Erythroblast (primary cell): ENCODE measurements at regions not wholly inside any gene's neighbourhood (a gene's known extent, or its start where the extent isn't known, plus 50 kb on each side); places are given as distances from the start of the nearest gene placed in this dataset.

ENCODE experiments used
- GATA1 ChIP-seq: IDR thresholded peaks from 2 replicates; pipeline ENCODE4 v1.6.1; 2011; ENCODE audit warnings: low read depth, mild to moderate bottlenecking, control low read depth, low read length, moderate library complexity
- POLR2A ChIP-seq: IDR thresholded peaks from 2 replicates; pipeline ENCODE4 v1.6.1; 2011; ENCODE audit warnings: mild to moderate bottlenecking, low read length

GRCh38 chr16:6517020-6517720, 815.5 kb upstream of the RBFOX1 start:
- TF ChIP-seq POLR2A (no peak), GATA1 (no peak)
